GM19467 (cell line): ENCODE measurements at regions not wholly inside any gene's neighbourhood (a gene's known extent, or its start where the extent isn't known, plus 50 kb on each side); places are given as distances from the start of the nearest gene placed in this dataset.

Experiments
- ATAC-seq: cut with Tn5 transposase; IDR thresholded peaks from one replicate; pipeline ENCODE4 v1.9.1; 2021; ENCODE audit warnings: mild to moderate bottlenecking, moderate library complexity; ENCODE audit not compliant: unreplicated experiment

- no peak for ATAC-seq
Observed at GRCh38 chrX:39891781-39892180, 206.0 kb downstream of the BCOR start.

GRCh38 chrX:39893417-39894338 is 204.1 kb downstream of the BCOR start:
- no peak for ATAC-seq

GRCh38 chrX:39894683-39895082 is 203.1 kb downstream of the BCOR start:
- no peak for ATAC-seq

- ATAC-seq: no peak
Observed at GRCh38 chrX:39895218-39896110, 202.3 kb downstream of the BCOR start.

- ATAC-seq: no peak
Observed at GRCh38 chrX:39896951-39897740, 200.6 kb downstream of the BCOR start.

GRCh38 chrX:39897741-39898097 is 200.0 kb downstream of the BCOR start:
- ATAC-seq: no peak

GRCh38 chrX:39898147-39898546 is 199.6 kb downstream of the BCOR start:
- ATAC-seq: no peak

GRCh38 chrX:39899059-39899458 is 198.7 kb downstream of the BCOR start:
- no peak for ATAC-seq

- ATAC-seq: no peak
Observed at GRCh38 chrX:39899856-39900776, 197.6 kb downstream of the BCOR start.

- ATAC-seq: no peak
Observed at GRCh38 chrX:39900777-39901170, 197.0 kb downstream of the BCOR start.

- ATAC-seq: no peak
Observed at GRCh38 chrX:39903343-39903742, 194.4 kb downstream of the BCOR start.

- no peak for ATAC-seq
Observed at GRCh38 chrX:39903937-39904336, 193.8 kb downstream of the BCOR start.

- ATAC-seq: no peak
Observed at GRCh38 chrX:39904816-39905537, 192.8 kb downstream of the BCOR start.

GRCh38 chrX:39905538-39905891 is 192.2 kb downstream of the BCOR start:
- no peak for ATAC-seq

- no peak for ATAC-seq
Observed at GRCh38 chrX:39905946-39906345, 191.8 kb downstream of the BCOR start.

- ATAC-seq: no peak
Observed at GRCh38 chrX:39907964-39908661, 189.6 kb downstream of the BCOR start.

GRCh38 chrX:39909996-39910395 is 187.8 kb downstream of the BCOR start:
- ATAC-seq: no peak

- ATAC-seq: no peak
Observed at GRCh38 chrX:39910651-39911050, 187.1 kb downstream of the BCOR start.
